GM11168 (cell line): ENCODE measurements at regions not wholly inside any gene's neighbourhood (a gene's known extent, or its start where the extent isn't known, plus 50 kb on each side); places are given as distances from the start of the nearest gene placed in this dataset.

ENCODE experiments used
- in situ Hi-C: fragments of 300-500 bp; cut with MboI; formaldehyde crosslinking; loops from one replicate; pipeline ENCODE4 v1.12.0; 2022; ENCODE audit warnings: low sequenced_read_pairs; ENCODE audit not compliant: unreplicated experiment

DNA sequence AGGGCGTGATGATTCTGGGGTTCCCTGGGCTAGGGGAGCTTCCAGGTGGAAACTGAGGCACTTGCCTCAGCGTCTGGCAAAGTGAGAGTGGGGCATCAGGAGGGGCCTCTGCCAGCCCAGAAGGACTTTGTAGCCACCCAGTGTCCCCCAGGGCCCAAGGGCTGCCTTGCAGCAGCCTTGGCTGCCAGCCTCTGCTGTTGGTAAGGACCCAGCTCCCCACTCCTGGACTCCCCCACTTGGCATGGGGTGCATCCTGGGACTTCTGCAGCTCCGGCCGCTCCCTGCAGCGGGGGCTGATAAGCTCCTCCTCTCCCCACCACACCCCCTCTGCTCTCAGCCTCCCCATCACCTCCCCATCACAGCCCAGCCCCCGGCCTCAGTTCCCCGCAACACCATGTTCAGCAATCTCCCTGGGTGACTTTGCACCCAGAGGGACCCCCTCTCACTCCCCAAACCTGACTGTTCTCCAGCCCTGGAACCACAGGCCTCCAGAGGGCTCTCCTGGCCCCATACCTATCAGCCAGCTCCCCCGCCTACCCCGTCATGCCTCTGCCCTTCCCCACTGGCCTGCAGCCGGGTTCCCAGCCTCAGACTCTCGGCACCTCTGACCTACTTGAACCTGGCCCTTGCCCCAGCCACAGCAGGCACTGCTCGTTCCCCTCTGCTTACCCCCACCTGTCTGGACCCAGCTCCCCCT lies 113.0 kb downstream of the CRYAA start:
- in situ Hi-C loops: no loop called here

DNA sequence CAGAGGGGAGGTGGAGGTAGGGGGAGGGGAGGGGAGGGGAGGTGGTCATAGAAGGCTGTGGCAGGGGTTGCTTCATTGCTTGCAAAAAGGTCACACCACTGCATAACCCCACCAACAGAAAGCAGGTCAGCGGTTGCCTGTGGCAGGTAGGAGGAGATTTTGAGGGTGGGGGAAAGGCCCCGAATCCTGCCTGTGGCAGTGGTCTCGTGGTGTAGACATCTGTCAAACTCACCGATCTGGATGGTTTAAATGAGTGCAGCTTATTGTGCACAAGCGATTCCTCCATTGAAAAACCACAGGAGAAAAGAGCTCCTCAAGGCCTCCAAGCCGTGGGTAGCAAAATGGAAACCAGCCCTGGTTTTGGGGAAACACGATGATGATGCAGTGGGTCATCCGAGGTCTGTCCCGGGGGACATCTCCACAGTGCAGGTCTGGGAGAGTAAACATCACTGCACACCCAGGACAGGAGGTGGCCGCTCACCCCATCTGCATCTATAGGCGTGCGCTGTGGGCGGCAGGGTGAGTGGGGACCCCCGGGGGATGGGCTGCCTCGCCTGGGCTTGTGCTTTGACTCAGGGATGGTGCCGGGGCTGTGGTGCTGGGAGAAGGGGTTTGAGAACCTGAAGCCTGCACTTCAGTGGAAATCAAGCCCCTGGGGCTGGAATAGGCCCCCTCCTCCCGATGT lies 112.3 kb downstream of the CRYAA start:
- in situ Hi-C loops: no loop called here

DNA sequence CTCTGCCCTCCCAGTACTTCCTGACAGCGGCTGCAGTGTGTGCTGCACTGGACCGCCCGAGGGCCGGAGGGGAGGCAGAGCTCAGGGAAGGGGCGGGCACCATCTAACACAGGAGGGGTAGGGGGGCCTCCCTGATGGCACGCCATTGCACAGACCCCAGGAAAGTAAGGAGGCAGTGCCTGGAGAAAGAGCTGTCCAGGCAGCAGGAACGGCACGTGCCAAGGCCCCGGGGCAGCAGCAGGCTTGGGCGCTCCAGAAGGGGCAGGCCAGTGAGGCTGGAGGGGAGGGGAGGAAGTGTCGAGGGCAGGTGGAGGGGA lies 110.7 kb downstream of the CRYAA start:
- in situ Hi-C loops: no loop called here

DNA sequence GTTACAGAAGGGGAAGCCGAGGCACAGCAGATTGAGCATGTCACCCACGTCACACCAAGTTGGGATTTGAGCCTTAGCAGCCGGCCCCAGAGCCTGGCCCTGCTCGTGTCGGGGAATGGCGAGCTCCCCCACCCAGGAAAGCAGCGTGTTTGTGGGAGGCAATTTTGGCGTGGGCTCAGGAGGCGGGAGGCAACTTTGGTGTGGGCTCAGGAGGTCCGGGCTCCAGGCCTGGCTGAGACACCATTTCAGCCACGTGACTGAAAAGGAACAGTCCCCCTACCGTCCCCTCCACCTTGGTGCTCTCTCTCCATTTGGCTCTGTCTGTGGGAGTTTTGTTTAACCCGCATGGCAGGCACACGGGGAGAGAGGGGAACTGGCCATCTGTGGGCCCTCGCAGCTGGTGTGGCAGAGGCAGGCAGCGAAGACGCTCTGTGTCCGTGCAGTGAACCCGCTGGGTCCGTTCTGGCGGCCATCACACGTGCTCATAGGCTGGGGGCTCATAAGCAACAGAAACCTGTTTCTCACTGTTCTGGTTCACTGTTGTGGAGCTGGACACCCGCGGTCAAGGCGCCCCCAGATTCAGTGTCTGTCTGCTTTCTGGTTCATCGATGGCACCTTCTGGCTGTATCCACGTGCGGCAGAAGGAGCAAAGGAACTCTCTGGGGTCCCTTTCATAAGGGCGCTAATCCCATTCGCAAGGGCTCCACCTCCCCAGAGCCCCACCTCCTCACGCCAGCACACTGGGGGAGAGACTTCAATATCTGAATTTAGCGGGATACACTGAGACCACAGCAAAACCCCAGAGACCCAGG lies 110.2 kb downstream of the CRYAA start:
- in situ Hi-C loops: no loop called here

DNA sequence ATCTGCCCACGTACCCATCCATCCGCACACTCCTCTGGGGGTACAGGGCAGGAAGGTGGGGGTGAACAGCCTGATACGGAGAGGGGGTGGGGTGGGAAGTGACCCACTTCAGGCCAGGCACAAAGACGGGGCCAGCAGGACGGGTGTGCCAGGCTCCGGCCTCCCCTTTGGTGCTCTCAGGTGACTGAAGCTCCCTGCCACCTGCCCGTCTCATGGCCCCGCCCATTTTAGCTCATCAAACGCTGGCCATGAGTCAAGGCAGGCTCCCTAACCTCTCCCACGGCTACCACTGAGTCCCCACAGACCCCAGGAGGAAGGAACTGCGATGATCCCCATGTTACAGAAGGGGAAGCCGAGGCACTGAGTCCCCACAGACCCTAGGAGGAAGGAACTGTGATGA lies 109.6 kb downstream of the CRYAA start:
- in situ Hi-C loops: no loop called here

DNA sequence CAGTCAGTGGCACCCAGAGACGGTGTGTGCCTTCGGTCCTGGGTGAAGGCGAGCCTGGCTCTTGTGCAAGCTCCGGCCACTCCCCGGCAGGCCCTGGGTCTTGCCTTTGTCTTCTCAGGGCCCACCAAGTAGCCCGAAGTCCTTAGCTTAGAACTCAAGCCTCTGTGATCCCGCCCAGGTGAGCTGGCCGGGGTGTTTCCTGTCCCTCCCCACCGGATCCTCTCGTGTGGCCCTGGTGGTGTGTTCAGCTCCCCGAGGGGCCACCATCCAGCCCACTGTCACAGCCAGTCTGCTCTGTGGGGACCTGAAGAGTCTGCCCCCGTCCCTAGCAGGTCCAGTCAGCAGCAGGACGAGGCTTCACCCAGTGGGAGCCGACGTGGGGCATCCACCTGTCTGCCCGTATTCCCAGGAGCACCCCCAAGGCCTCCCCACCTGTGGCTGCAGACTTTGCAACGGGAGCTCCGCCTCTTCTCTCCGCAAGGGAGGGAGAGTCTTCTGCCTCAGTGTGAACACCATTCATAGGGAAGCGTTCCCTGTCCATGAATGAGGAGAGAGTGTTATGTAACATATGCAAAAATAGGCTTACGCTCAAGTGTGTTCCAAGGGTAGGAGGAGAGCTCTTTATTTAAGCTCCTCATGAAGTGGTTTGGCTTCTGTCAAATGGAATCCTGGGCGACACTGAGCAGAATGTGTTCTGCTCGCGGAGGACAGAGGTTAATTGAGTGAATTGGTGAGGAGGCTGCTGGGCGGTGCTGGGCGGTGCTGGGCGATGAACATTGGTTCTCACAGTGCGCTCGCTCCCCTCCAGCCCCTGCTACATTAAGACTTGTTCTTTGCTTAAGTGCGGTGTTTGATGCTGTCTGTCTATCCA lies 108.9 kb downstream of the CRYAA start:
- in situ Hi-C loops: no loop called here

DNA sequence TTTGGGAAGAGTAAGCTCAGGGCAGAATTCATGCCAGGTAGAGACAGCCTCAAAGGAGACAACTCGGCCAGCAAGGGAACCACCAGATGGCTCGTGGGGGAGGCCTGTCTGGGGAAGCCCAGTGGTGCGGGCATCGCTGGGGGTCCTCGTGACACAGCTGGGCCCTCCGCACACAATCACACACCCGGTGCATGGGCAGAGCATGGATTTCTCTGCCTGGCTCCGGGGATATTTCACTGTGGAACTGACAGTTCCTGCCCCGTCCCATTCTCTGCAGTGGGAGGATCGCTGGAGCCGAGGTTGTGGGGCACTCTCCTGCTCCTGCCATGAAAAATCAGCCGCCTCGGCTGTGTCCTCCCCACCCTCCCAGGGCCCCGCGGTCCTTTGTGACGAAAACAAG lies 108.0 kb downstream of the CRYAA start:
- in situ Hi-C loops: no loop called here

DNA sequence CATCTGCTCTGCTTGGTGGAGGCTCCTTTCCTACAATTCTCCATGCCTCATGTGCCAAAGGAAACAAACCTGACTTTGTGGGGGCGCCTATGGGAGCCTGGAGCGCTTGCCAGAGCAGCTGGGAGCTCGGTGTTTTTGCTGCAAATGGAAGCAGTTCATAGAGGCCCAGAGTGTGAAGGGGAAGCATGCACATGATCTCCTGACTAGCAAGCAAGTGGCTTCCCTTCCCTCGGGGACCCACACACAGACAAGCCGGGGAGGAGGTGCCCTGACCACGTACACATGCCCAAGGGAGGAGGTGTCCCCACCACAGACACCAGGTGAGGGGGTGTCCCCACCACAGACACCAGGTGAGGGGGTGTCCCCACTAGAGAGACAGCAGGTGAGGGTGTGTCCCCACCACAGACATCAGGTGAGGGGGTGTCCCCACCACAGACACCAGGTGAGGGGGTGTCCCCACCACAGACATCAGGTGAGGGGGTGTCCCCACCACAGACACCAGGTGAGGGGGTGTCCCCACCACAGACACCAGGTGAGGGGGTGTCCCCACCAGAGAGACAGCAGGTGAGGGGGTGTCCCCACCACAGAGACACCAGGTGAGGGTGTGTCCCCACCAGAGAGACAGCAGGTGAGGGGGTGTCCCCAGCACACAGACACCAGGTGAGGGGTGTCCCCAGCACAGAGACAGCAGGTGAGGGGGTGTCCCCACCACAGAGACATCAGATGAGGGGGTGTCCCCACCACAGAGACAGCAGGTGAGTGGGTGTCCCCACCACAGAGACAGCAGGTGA lies 106.8 kb downstream of the CRYAA start:
- in situ Hi-C loops: no loop called here

DNA sequence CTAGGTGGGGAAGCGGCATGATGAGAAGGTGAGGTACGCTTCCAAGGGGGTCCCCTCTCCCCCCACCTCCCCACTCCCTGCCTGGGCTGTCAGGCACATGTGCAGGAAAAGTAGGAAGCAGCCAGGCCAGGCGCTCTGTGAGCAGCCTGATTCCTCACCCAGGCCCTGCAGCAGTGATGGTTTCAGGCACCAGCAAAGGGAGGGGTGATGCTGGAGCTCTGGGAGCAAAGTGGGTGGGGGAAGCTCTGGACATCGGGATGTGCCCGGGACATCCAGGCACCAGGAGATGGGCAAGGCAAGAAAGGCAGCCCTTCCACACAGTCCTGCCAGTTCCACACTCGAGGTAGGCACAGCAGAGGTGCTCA lies 106.1 kb downstream of the CRYAA start:
- in situ Hi-C loops: loop anchor here (5.0 kb wide), 1 partner anchor 68 kb away; no protein-coding TSS in a partner anchor

DNA sequence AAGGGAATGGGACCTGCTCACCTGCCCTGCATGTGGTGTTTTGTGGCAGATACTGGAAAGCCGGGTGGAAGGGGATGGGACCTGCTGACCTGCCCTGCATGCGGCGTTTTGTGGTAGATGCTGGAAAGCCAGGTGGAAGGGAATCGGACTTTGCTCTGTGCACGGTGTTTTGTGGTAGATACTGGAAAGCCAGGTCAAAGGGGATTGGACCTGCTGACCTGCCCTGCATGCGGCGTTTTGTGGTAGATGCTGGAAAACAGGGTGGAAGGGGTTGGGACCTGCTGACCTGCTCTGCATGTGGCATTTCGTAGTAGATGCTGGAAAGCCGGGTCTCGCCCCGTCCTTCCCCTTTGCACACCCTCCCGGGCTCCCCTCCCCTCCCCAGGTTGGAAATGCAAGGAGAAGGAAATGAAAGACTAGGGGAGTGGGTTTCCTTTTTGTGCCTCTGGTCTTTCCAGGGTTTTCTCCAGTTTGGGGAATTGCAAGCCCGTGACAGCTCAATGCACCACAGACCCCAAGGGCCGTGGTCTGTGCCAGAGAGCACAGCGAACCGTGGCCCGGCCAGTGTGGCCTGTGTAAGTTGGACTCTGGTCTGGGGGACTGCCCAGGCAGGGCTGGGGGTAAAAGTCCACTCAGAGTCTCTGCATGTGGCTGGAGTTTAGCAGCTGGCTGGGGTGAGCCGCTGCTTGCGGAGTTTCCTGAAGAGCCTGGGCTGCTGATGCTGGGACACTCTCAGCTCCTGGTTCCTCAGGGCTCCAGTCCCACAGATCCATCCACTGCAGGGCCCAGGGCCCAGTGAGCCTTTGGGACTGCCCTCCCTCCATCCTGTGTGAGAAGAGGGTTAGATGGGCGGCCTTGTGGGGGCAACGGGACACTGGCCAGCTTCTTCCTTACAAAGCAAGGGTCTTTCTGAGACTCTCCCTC lies 105.5 kb downstream of the CRYAA start:
- in situ Hi-C loops: loop anchor here (5.0 kb wide), 1 partner anchor 67 kb away; no protein-coding TSS in a partner anchor

DNA sequence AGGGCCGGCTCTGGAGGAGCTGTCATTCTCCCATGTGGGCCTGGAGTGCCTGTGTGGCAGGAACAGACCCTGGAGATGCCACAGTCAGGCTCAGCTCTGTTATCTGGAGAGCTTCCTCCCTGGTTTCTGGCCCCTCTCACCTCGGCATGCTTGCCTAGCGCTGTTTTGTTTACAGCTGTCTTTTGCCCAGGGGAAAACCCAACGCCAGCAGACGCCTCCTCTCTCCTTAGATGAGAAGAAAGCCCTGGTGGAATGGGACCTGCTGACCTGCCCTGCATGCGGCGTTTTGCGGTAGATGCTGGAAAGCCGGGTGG lies 104.9 kb downstream of the CRYAA start:
- in situ Hi-C loops: loop anchor here (5.0 kb wide), 1 partner anchor 66 kb away; no protein-coding TSS in a partner anchor

DNA sequence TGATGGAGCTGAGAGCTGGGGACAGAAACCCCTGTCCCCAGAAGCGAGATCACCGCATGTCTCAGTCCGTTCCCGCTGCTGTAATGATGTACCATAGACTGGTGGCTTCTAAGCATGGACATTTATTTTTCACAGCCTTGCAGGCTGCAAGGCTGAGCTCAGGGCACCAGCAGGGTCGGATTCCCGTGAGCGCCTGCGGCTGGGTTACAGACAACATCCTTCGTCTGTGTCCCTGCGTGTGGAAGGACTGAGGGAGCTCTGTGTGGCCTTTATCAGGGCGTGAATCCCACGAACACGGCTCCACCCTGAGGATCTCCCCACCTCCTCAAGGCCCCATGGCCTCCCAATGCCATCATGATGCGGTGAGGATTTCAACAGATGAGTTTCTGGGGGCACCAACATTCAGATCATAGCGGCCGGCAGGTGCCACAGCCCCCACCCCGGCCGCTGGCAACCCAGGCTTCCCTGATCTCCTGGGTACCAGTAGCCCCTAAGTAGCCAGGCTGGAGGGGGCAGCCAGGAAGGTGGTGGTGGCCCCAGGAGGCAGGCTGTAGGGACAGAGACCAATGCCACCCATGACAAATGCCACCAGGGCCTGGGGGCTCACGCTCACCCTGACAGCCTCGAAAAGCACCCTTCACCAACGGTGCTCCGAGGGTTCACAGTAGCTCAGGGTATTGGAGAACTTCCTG lies 104.4 kb downstream of the CRYAA start:
- in situ Hi-C loops: loop anchor here (5.0 kb wide), 1 partner anchor 66 kb away; no protein-coding TSS in a partner anchor

DNA sequence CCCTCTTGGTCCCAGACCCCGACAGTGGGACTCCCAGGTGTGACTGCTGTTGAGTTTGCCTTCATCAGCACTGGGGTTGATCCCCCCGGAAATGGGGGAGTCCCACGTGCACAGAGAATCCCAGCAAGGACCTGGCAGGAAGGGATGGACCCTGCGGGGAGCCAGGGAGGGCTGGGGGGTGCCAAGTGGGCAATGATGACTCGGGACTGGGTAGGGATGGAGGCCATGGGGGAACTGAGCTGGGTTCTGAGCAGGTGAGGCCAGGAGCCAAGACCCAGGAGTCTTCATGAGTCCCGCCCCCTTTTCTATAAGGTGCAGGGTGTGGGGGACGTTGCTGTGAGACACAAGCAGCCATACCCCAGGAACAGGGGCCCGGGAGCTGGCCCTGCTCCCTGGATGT lies 103.8 kb downstream of the CRYAA start:
- in situ Hi-C loops: loop anchor here (5.0 kb wide), 1 partner anchor 65 kb away; no protein-coding TSS in a partner anchor

DNA sequence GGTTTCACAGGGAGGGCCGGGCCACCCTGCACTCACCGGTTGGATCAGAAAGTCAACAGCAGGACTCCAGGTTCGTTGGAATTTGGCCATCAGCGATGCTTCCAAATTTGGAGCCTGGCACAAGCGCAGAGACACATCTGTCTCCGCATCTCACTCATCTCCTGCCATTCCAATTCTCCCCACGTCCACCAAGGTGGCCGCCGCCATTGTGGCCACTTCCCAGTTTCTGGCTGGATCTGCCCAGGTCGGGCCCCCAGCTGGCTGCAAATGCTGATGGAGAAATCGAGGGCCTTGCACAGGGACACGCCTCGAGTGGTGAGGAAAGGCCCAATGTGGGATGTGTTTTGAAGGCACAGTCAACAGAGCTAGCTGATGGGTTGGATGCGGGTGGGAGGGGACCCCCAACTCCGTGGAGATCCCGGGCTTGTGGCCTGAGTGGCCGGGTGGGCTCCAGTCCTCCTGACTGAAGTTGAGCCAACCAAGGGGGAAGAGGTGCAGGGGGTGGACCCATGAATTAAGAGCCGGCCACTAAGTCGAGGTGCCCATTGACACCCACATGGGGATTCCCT lies 102.7 kb downstream of the CRYAA start:
- in situ Hi-C loops: loop anchor here (5.0 kb wide), 1 partner anchor 64 kb away; no protein-coding TSS in a partner anchor

DNA sequence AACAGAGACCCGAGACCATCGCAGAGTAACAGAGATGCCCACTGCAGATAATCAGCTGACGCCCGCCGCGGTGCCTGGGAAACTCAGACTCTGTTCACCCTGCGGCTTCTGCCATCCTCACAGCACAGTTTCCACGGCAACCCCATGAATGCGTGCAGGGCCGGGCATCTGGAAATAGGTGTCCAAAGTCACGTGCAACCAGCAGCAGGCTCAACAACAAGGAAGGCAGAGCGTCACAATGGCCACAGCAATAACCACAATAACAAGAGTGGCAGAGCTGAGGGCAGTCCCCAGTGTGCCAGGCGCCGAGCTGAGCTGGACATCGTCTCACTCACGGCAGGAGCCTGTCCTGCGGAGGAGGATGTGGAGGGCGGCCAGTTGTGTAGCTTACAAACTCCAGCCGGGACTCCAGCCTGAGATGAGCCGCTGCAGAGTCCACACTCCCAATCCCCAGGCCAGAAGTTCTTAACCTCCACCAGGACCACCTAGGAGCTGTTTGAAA lies 102.0 kb downstream of the CRYAA start:
- in situ Hi-C loops: loop anchor here (5.0 kb wide), 1 partner anchor 64 kb away; no protein-coding TSS in a partner anchor

DNA sequence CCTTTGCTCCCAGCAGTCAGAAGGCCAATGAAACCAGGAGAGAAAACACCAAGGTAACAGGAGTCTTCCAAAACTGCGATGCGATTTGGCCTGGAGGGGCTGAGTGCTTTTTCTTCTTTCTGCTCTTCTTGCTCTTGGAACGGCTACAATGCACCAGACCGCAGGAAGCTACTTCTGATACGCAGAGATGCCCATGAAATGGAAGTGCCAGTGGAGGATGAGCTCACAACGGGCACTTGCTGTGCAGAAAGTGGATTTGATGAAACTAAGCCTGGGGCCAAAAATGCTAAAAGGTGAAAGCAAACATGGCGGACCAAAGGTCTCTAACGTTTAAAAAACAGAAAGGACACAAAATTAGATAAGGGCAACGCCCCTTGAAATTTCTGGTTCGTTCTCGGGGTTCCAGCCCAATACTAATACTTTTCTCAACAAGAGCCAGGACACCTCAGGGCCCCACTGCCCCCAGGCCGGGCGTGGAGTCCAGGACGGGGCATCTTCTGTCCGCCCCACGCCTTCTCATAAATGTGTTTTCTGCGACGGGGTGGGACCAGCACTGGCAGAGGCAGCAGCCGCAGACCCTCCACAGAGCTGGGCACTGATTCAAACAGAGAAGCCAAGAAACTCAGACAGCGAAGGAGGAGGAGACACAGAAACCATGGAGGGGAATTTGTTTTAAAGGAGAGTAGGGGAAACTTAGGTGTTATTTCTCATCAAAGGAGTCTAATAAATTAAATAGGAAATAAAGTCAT lies 101.3 kb downstream of the CRYAA start:
- in situ Hi-C loops: loop anchor here (5.0 kb wide), 1 partner anchor 63 kb away; no protein-coding TSS in a partner anchor

DNA sequence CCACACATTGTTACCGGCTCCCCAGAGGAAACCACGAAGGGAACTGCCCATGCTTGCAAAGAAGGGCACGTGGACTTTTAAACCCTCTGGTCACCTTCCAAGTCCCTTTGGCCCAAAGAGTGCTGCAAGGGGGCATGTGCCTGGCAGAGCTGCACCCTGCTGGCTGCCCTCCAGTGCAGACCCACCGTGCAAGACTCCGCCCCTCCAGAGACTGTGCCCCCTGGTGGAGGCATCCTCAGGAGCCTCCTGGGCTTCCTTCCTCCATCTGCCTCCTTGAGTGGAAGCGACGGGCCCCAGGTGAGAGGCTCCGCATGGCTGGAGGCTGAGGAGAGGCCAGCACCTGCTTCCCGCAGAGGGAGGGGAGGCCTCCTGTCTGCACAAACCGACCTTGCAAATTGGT lies 100.6 kb downstream of the CRYAA start:
- in situ Hi-C loops: no loop called here
